Activated CD8-positive, alpha-beta memory T cell treated with anti-CD3 and anti-CD28 coated beads for 48 hours (primary cell): ENCODE measurements at regions not wholly inside any gene's neighbourhood (a gene's known extent, or its start where the extent isn't known, plus 50 kb on each side); places are given as distances from the start of the nearest gene placed in this dataset.

Source experiments
- DNase-seq, 3 experiments: peaks; one replicate each; pipeline ENCODE4 v3.0.0-alpha.2; 2020; ENCODE audit warnings: low read depth in 2 of 3, low spot score in 2 of 3

- DNase-seq, result no peak
Measured at GRCh38 chr16:73610160-73610559, 562.2 kb upstream of the ZFHX3 start.

- DNase-seq, result no peak
Measured at GRCh38 chr16:73608911-73609310, 561.0 kb upstream of the ZFHX3 start.

- no peak for DNase-seq
Measured at GRCh38 chr16:73605309-73605708, 557.4 kb upstream of the ZFHX3 start.

DNA sequence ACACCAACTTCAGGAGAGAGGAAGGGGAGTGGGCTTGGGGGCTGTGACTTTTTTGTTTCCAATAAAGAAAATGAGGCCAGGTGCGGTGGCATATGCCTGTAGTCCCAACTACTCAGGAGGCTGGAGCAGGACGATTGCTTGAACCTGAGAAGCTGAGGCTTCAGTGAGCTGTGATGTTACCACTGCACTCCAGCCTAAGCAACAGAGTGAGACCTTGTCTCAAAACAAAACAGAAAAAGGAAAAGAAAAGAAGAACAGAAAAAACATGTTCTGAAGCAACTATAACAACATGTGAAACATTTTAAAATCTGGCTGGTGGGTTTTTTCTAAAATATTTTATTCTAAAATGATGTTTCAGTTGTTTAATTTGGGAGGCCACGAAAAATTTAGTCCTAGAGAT lies 554.0 kb upstream of the ZFHX3 start:
- DNase-seq, result no peak

DNA sequence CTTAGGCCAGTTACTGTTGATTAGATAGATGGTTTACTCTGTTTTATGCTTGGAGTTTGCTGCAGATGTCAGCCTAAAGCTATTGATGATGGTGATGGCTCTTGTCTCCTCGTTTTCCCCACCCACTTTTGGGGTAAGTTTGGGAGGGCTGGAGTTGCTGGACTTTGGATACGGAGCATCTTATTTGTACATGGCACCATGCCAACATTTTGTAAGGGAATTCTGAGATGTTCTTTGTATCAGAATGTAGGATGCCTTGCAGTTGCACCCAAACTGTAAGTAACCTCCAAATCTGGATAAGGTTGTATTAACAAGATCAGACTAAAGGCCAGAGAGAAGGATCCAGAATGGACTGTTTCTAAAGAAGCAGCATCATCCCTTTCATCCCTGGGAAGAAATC lies 551.9 kb upstream of the ZFHX3 start:
- no peak for DNase-seq

DNA sequence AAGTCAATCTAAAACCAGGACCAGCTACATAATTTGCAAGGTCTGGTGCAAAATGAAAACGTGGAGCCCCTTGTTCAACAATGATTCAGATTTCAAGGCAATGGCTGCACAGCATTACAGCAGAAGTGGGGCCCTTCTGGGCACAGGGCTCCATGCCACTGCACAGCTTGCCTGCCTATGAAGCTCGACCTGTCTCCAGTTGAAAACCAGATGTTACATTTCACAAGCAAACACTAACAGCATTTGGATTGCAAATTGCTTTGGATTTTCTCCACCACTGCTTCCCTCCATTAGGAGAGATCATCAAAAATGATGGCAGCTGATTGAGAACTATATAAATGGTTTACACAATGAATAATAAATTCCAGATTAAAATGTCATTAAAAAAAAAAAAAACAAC lies 551.4 kb upstream of the ZFHX3 start:
- no peak for DNase-seq

DNA sequence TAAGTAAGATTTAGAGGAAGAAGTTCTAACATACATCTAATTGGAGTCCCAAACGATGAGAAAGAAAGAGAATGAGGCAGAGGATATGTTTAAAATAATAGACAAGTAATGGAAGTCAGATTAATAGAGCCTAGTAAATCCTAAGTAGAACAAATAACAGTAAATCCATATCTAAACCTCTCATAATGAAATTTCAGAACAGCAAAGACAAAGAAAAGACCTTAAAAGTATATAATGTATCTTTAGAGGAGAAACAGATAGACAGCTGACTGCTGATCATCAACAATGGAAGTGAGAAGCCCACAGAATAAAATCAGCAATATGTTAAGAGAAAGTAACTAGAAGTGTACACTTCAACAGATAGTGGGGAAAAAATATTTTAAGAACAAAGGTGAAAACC lies 536.2 kb upstream of the ZFHX3 start:
- DNase-seq, result no peak

DNA sequence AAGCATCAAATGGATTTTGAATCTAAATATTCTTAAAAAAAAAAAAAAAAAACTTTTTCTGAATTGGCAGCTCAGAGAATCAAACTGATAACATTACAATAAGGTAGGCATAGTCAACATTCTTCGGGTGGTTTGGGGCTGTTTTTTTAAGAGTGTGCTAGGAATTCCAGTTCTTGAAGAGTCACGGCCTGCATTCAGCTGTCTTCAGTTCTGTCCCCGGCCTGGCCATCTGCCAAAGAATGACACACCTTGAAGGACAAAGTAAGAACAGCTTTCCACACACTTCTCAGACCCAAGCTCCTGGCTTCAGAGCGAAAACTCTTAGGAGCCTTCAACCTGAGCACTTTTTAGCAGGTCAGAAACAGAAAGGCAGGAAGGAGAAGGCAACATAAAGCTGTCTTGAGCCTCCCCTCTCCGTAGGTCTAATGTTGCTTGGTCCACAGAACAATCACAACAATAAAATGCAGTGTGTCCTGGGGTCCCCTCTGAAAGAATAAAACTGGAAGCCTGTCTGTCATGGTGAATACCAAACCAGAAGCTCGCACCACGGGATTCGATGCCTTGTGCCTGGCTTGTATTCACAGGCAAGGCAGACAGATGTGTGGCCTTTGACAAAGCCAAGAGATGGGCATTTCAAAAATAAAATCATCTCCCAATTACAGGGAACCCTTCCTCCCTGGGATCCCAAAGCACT lies 524.4 kb upstream of the ZFHX3 start:
- no peak for DNase-seq

- no peak for DNase-seq
Measured at GRCh38 chr16:73569266-73569980, 521.5 kb upstream of the ZFHX3 start.

DNA sequence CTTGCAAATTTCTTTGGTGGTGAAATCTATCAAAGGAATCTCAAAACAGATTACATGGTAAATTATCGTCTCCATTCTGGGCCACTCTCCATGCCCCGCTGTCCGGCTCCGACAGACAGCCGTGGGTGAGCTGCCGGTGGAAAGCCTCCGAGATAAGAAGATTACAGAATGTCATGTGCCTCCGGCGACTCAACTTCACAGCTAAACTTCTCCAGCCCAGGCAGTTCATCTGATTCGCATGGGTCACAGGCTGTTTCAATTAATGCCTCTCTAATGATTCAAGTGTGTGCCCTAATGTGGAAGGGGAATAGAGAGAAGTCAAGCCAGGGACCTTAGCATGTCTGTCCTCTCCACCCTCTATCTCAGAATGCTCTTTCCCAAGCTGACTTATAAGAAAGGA lies 520.8 kb upstream of the ZFHX3 start:
- DNase-seq, result no peak

- DNase-seq, result no peak
Measured at GRCh38 chr16:73565925-73566324, 518.0 kb upstream of the ZFHX3 start.

DNA sequence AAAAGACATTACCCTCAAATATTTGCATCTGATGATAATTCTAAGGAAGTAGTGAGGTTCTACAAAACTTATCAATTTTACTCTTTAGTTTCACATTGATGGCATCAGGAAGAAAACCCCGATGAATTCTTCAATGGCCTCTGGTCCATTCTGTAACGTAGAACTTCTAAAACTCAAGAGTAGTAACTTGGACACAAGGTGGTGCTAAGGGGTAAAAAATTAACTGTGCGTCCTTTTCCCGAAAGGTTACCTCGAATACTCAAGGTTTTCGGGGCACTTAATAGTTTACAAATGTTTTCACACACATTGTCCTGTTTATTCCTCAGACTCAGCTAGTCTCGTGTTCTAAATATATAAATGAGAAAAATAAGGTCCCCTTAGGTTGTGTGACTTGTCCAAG lies 517.3 kb upstream of the ZFHX3 start:
- DNase-seq, result no peak

- no peak for DNase-seq
Measured at GRCh38 chr16:73563709-73564108, 515.8 kb upstream of the ZFHX3 start.

DNA sequence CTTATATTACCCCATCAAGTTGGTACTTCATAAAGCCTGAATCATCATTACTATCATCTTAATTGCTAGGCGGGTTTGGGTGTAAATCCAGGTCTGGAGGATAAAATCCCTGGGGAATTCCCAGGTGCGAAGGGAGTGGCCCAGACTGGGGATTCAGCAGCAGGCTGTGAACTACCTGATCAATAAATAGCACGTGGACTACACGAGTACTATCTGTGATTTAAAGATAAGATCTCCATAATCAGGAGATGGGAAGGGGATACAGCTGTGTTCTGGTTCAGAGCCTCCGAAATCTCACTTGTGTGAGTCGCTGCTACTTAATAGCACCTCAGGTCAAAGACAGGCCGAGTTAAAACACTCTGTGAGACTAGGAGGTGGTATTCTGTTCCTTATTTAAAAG lies 512.6 kb upstream of the ZFHX3 start:
- no peak for DNase-seq

DNA sequence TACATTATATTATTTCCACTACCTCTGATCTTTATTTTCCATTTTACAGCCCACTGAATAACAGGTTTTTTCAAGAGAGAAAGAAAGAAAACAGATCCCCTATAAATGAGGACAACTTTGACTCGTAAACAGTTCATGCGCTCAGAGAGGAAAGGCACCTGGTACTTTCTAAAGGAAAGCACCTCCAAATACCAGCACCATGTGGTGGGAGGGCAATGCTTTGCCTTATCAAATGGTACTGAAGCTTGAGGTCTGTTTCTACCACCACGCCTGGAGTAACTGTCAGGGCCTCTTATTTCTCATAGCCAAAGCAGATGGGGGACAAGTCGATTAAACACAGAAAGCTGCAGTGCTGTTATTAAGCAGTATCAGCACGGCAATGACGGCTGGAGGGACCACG lies 510.3 kb upstream of the ZFHX3 start:
- DNase-seq, result no peak

DNA sequence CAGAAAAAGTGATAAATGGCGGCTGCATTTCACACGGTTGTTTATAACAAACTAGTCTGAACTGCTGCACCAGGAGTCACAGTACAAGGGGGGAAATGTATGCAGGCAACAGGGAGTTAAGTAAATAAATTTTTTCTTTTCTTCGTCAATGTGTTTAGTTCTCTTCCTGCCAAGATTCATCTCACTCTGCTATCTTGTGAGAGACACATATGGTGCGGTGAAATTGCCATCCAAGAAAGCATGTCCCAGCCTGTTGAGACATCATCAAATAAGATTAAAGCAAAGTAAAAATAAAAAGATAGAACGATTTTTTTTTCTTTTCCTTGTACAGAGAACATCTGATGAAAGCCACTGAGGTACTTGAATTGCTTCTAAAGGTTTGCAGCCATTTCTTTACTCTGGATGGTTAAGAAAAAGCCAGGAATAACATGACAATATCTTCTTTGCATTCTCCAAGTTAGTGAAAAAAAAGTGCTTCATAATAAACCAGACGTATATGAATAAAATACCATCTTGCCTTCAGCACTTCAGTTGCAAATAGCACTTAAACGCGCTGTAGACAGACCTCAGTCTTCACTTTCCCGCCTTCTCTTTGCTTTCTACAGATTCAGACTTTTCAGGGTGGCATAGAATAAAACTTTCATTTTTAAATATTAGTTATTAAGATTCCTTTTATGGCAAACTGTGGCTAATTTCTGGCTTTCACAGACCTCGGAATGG lies 506.2 kb upstream of the ZFHX3 start:
- DNase-seq, result no peak

DNA sequence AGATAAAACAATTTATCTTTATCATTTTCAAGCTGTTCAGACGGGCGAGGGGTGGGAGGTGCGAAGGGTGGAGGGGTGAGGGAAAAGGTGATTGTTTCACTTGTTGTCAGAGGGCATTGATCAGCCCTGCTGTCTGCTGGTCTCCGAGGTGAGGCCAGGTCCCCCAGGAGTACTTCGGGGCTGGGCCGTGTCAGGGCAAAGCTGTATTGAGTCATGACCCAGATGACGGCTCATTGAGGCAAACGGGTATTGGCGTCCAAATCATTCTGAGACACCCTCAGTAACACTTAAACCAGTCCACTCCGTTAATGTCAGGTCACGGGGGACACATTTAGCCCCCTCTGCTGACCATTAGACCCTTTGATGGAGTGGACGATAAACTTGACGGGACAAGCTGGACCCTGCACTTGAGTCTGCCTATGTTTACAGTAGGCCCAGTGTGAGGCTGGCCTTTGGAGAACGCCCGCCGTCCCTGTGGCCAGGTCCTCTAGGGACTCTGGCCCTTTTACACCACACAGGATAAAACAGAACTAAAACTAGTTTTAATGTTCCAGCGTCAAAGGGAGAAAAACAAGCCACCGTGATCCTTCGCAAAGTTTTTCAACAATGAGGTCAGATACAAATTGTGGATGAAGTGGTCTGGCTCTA lies 502.2 kb upstream of the ZFHX3 start:
- no peak for DNase-seq

DNA sequence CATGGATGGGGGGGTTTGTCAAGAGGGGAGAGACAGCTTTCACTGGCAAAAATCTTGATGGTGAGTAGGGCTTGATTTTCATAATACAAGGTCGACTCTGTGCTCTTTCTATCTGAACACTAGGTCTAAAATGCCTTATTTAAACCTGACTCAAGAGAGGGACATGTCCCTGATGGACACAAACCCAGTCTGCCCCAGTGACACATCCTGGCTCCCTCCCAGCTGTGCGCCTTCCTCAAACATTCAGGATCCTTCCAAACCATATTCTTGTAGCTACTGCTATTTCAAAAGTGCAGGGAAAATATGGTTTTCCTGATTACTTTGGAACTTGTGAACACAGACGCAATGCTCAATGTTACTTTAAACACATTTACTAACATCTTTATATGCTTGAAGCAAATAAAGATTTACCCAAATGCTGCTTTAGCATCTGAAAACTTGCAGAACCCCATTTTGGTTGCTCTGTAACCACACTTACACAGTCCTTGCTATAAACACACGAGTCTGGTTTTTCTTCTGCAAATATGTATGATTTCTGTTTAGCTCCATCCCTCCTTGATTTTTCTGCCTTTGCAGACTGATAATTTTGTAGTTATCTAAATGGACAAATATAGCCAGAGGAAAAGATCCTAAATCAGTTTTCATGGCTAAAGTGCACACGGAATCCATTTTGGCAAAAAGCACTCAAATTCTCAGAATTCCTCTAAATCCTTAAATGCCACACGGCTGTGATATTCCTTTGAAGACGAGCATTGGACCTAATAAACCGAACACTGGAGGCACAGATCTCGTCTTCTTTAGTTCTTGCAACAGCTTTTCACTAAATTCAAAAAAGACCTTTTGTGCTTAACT lies 499.9 kb upstream of the ZFHX3 start:
- DNase-seq, result no peak

GRCh38 chr16:73546341-73546845 lies 498.5 kb upstream of the ZFHX3 start:
- no peak for DNase-seq

GRCh38 chr16:73545755-73546154 lies 497.8 kb upstream of the ZFHX3 start:
- DNase-seq, result no peak

- DNase-seq, result no peak
Measured at GRCh38 chr16:73545290-73545689, 497.4 kb upstream of the ZFHX3 start.
